ENCODE measurements at regions not wholly inside any gene's neighbourhood (a gene's known extent, or its start where the extent isn't known, plus 50 kb on each side); places are given as distances from the start of the nearest gene placed in this dataset.

GRCh38 chr7:156155988-156156733 lies 343.9 kb upstream of the SHH start:
- no peaks in the 10 kb centered on the region for H3K9me3 Mint-ChIP-seq (ENCODE audit: low read depth)
- peaks cover 5% of the 10 kb centered on the region for H3K27me3 Mint-ChIP-seq
- H3K4me3 Mint-ChIP-seq = no peak overlapping the region

GRCh38 chr7:156153590-156153989 lies 341.3 kb upstream of the SHH start:
- H3K4me3 Mint-ChIP-seq = no peak overlapping the region
- H3K27ac Mint-ChIP-seq = no peak overlapping the region
- H3K9me3 Mint-ChIP-seq (ENCODE audit: low read depth) = no peaks in the 10 kb centered on the region
- H3K36me3 Mint-ChIP-seq = no peaks in the 10 kb centered on the region
- peaks cover 2% of the 10 kb centered on the region for H3K27me3 Mint-ChIP-seq
- no peaks in the 10 kb centered on the region for H3K4me1 Mint-ChIP-seq (ENCODE audit: low read depth)

More at GRCh38 chr7:156155988-156156733, 343.9 kb upstream of the SHH start:
- Mint-ChIP-seq H3K27ac (no peak overlapping the region), H3K4me1 (ENCODE audit: low read depth) (no peaks in the 10 kb centered on the region), H3K36me3 (no peaks in the 10 kb centered on the region)

- H3K27ac Mint-ChIP-seq = no peak overlapping the region
- H3K4me3 Mint-ChIP-seq = no peak overlapping the region
- H3K27me3 Mint-ChIP-seq = peaks cover 2% of the 10 kb centered on the region
These were observed 340.1 kb upstream of the SHH start for GRCh38 chr7:156152390-156152789.

GRCh38 chr7:156151658-156152057 lies 339.4 kb upstream of the SHH start:
- Mint-ChIP-seq H3K27me3 (no peaks in the 10 kb centered on the region), H3K36me3 (no peaks in the 10 kb centered on the region), H3K4me1 (ENCODE audit: low read depth) (no peaks in the 10 kb centered on the region), H3K9me3 (ENCODE audit: low read depth) (no peaks in the 10 kb centered on the region), H3K4me3 (no peak overlapping the region), H3K27ac (no peak overlapping the region)

More at GRCh38 chr7:156152390-156152789, 340.1 kb upstream of the SHH start:
- Mint-ChIP-seq H3K9me3 (ENCODE audit: low read depth) (no peaks in the 10 kb centered on the region), H3K4me1 (ENCODE audit: low read depth) (no peaks in the 10 kb centered on the region), H3K36me3 (no peaks in the 10 kb centered on the region)

- H3K4me1 Mint-ChIP-seq (ENCODE audit: low read depth) = no peaks in the 10 kb centered on the region
- H3K27me3 Mint-ChIP-seq = peaks cover under 1% of the 10 kb centered on the region
- no peaks in the 10 kb centered on the region for H3K9me3 Mint-ChIP-seq (ENCODE audit: low read depth)
- no peaks in the 10 kb centered on the region for H3K36me3 Mint-ChIP-seq
- no peak overlapping the region for H3K27ac Mint-ChIP-seq
- no peak overlapping the region for H3K4me3 Mint-ChIP-seq
These were observed 338.8 kb upstream of the SHH start for GRCh38 chr7:156151078-156151477.

GRCh38 chr7:156148995-156149394 lies 336.7 kb upstream of the SHH start:
- no peaks in the 10 kb centered on the region for H3K9me3 Mint-ChIP-seq (ENCODE audit: low read depth)
- H3K4me1 Mint-ChIP-seq (ENCODE audit: low read depth) = no peaks in the 10 kb centered on the region
- H3K27me3 Mint-ChIP-seq = peaks cover 2% of the 10 kb centered on the region
- no peaks in the 10 kb centered on the region for H3K36me3 Mint-ChIP-seq
- H3K27ac Mint-ChIP-seq = no peak overlapping the region
- no peak overlapping the region for H3K4me3 Mint-ChIP-seq

GRCh38 chr7:156148547-156148946 lies 336.3 kb upstream of the SHH start:
- no peak overlapping the region for H3K27ac Mint-ChIP-seq
- no peak overlapping the region for H3K4me3 Mint-ChIP-seq
- H3K27me3 Mint-ChIP-seq = peaks cover 2% of the 10 kb centered on the region
- no peaks in the 10 kb centered on the region for H3K36me3 Mint-ChIP-seq
- no peaks in the 10 kb centered on the region for H3K9me3 Mint-ChIP-seq (ENCODE audit: low read depth)
- no peaks in the 10 kb centered on the region for H3K4me1 Mint-ChIP-seq (ENCODE audit: low read depth)

- Mint-ChIP-seq H3K27ac (no peak overlapping the region), H3K9me3 (ENCODE audit: low read depth) (no peaks in the 10 kb centered on the region), H3K36me3 (no peaks in the 10 kb centered on the region), H3K4me3 (no peak overlapping the region), H3K27me3 (peaks cover 2% of the 10 kb centered on the region), H3K4me1 (ENCODE audit: low read depth) (no peaks in the 10 kb centered on the region)
These were observed 335.7 kb upstream of the SHH start for GRCh38 chr7:156147756-156148504.

- H3K4me3 Mint-ChIP-seq = no peak overlapping the region
- H3K36me3 Mint-ChIP-seq = no peaks in the 10 kb centered on the region
- H3K4me1 Mint-ChIP-seq (ENCODE audit: low read depth) = no peaks in the 10 kb centered on the region
- H3K27me3 Mint-ChIP-seq = peaks cover 2% of the 10 kb centered on the region
- H3K9me3 Mint-ChIP-seq (ENCODE audit: low read depth) = no peaks in the 10 kb centered on the region
- H3K27ac Mint-ChIP-seq = no peak overlapping the region
These were observed 334.8 kb upstream of the SHH start for GRCh38 chr7:156147104-156147503.

GRCh38 chr7:156145996-156146395 lies 333.7 kb upstream of the SHH start:
- no peaks in the 10 kb centered on the region for H3K9me3 Mint-ChIP-seq (ENCODE audit: low read depth)
- H3K27ac Mint-ChIP-seq = no peak overlapping the region
- H3K4me3 Mint-ChIP-seq = no peak overlapping the region
- H3K27me3 Mint-ChIP-seq = peaks cover 2% of the 10 kb centered on the region
- H3K36me3 Mint-ChIP-seq = no peaks in the 10 kb centered on the region
- no peaks in the 10 kb centered on the region for H3K4me1 Mint-ChIP-seq (ENCODE audit: low read depth)

- Mint-ChIP-seq H3K4me1 (ENCODE audit: low read depth) (no peaks in the 10 kb centered on the region), H3K36me3 (no peaks in the 10 kb centered on the region), H3K27ac (no peak overlapping the region), H3K9me3 (ENCODE audit: low read depth) (no peaks in the 10 kb centered on the region), H3K27me3 (peaks cover 2% of the 10 kb centered on the region), H3K4me3 (no peak overlapping the region)
These were observed 332.9 kb upstream of the SHH start for GRCh38 chr7:156145184-156145583.

- H3K9me3 Mint-ChIP-seq (ENCODE audit: low read depth) = no peaks in the 10 kb centered on the region
- H3K36me3 Mint-ChIP-seq = no peaks in the 10 kb centered on the region
- no peak overlapping the region for H3K4me3 Mint-ChIP-seq
- H3K27ac Mint-ChIP-seq = no peak overlapping the region
- peaks cover 2% of the 10 kb centered on the region for H3K27me3 Mint-ChIP-seq
- H3K4me1 Mint-ChIP-seq (ENCODE audit: low read depth) = no peaks in the 10 kb centered on the region
These were observed 331.4 kb upstream of the SHH start for GRCh38 chr7:156143683-156144082.

- Mint-ChIP-seq H3K27me3 (peaks cover 2% of the 10 kb centered on the region), H3K4me1 (ENCODE audit: low read depth) (no peaks in the 10 kb centered on the region), H3K9me3 (ENCODE audit: low read depth) (no peaks in the 10 kb centered on the region), H3K27ac (no peak overlapping the region), H3K4me3 (no peak overlapping the region), H3K36me3 (no peaks in the 10 kb centered on the region)
These were observed 330.9 kb upstream of the SHH start for GRCh38 chr7:156143158-156143557.

- no peak overlapping the region for H3K4me3 Mint-ChIP-seq
- H3K4me1 Mint-ChIP-seq (ENCODE audit: low read depth) = no peaks in the 10 kb centered on the region
- no peak overlapping the region for H3K27ac Mint-ChIP-seq
- H3K36me3 Mint-ChIP-seq = no peaks in the 10 kb centered on the region
- H3K27me3 Mint-ChIP-seq = peaks cover 2% of the 10 kb centered on the region
- H3K9me3 Mint-ChIP-seq (ENCODE audit: low read depth) = no peaks in the 10 kb centered on the region
These were observed 329.7 kb upstream of the SHH start for GRCh38 chr7:156141941-156142340.

- H3K27ac Mint-ChIP-seq = no peak overlapping the region
- H3K27me3 Mint-ChIP-seq = no peaks in the 10 kb centered on the region
- H3K4me1 Mint-ChIP-seq (ENCODE audit: low read depth) = no peaks in the 10 kb centered on the region
- no peak overlapping the region for H3K4me3 Mint-ChIP-seq
- no peaks in the 10 kb centered on the region for H3K9me3 Mint-ChIP-seq (ENCODE audit: low read depth)
- H3K36me3 Mint-ChIP-seq = no peaks in the 10 kb centered on the region
These were observed 328.6 kb upstream of the SHH start for GRCh38 chr7:156140896-156141295.
